Psoas muscle (tissue), 7 donors: ENCODE measurements at regions not wholly inside any gene's neighbourhood (a gene's known extent, or its start where the extent isn't known, plus 50 kb on each side); places are given as distances from the start of the nearest gene placed in this dataset.

Experiments
- ATAC-seq, 4 donors: fragments of 200-7000 bp; cut with Tn5 transposase; one replicate each; pipeline ENCODE4 v1.9.1; 2020; ENCODE audit warnings: moderate library complexity in 3 of 4, mild to moderate bottlenecking in 2 of 4
- DNase-seq, 2 donors: peaks; one replicate each; pipeline ENCODE4 v3.0.0-alpha.2; 2020
- H3K27ac ChIP-seq: fragments of 200-600 bp; one replicate; pipeline ENCODE4 v1.8.0; 2022
- H3K27me3 ChIP-seq, 3 donors: fragments of 200-600 bp in 1 of 3; one replicate each; pipeline versions ENCODE4 v1.6.1 to v1.8.0; 2013 to 2022; ENCODE audit warnings: low read length in 2 of 3, mild to moderate bottlenecking in 2 of 3, moderate library complexity in 1 of 3; ENCODE audit not compliant: insufficient read depth in 3 of 3
- H3K36me3 ChIP-seq, 2 donors: fragments of 200-600 bp in 1 of 2; one replicate each; pipeline versions ENCODE4 v1.6.1 to v1.8.0; 2013 to 2022; ENCODE audit warnings: low read depth in 1 of 2, mild to moderate bottlenecking in 1 of 2, moderate library complexity in 1 of 2; ENCODE audit not compliant: insufficient read depth in 1 of 2
- H3K4me1 ChIP-seq: fragments of 200-600 bp; one replicate; pipeline ENCODE4 v1.8.0; 2022
- H3K4me3 ChIP-seq: fragments of 200-600 bp; one replicate; pipeline ENCODE4 v1.8.0; 2022; ENCODE audit warnings: mild to moderate bottlenecking
- H3K9me3 ChIP-seq: fragments of 200-600 bp; one replicate; pipeline ENCODE4 v1.8.0; 2022
- CTCF ChIP-seq: fragments of 200-600 bp; IDR thresholded peaks from one replicate; pipeline ENCODE4 v1.8.0; 2022; ENCODE audit warnings: antibody characterized with exemption
- WGBS, 3 donors: extraction: QIAGEN DNeasy Blood & Tissue Kit; methylation state at CpG; one replicate each; pipeline versions ENCODE4 v1.1.6 to v1.1.7; 2013; 5-methylcytosine and 5-hydroxymethylcytosine counted together
- intact Hi-C, 2 donors: fragments of 100-400 bp; cut with DNase I; formaldehyde crosslinking; loops; one replicate each; pipeline versions ENCODE4 v1.11.0 to v1.14.2; 2022
- donor health status: healthy with polysubstance abuse.
- donor health status: DM: no; HTN: no; CAD: no; lungs with moderate emphysema.
- donor health status: Bipolar disorder and iron deficiency.
- donor health status: healthy.
- donor health status: DM: yes; HTN: yes; CAD: no.
- donor health status: DM: no; HTN: no; CAD: no.
- donor health status: DM: yes; HTN: yes; CAD: no.

GRCh38 chr11:109155291-109155690, 266.7 kb upstream of the C11orf87 start:
- Histone ChIP-seq H3K9me3 (no peaks in the 10 kb centered on the region), H3K27me3 (no peaks in the 10 kb centered on the region), H3K4me1 (no peaks in the 10 kb centered on the region), H3K4me3 (no peak overlapping the region), H3K27ac (no peak overlapping the region), H3K36me3 (no peaks in the 10 kb centered on the region)
- intact Hi-C loops = no loop called here
- no peak for DNase-seq
- no peak for TF ChIP-seq CTCF
- no peak for ATAC-seq

GRCh38 chr11:109165035-109165434, 257.0 kb upstream of the C11orf87 start:
- no peak overlapping the region for H3K4me3 ChIP-seq
- intact Hi-C loops = no loop called here
- H3K9me3 ChIP-seq = no peaks in the 10 kb centered on the region
- 87 to 93% (median 88%) methylated on average over 3 of the region's 3 CpGs for WGBS, 3 donors
- DNase-seq = no peak
- no peaks in the 10 kb centered on the region for H3K27me3 ChIP-seq
- H3K27ac ChIP-seq = no peak overlapping the region
- ATAC-seq = no peak
- H3K36me3 ChIP-seq = no peaks in the 10 kb centered on the region
- no peaks in the 10 kb centered on the region for H3K4me1 ChIP-seq
- no peak for TF ChIP-seq CTCF

- 89 to 93% (median 92%) methylated on average over 2 of the region's 2 CpGs for WGBS, 3 donors
- no peaks in the 10 kb centered on the region for H3K36me3 ChIP-seq
- no peaks in the 10 kb centered on the region for H3K27me3 ChIP-seq
- TF ChIP-seq CTCF = no peak
- H3K4me3 ChIP-seq = no peak overlapping the region
- DNase-seq (no peak), ATAC-seq (no peak)
- intact Hi-C loops = no loop called here
- H3K9me3 ChIP-seq = no peaks in the 10 kb centered on the region
- H3K4me1 ChIP-seq = no peaks in the 10 kb centered on the region
- H3K27ac ChIP-seq = no peak overlapping the region
These were observed 255.5 kb upstream of the C11orf87 start for GRCh38 chr11:109166441-109166840.

- DNase-seq (no peak), ATAC-seq (no peak)
- no peaks in the 10 kb centered on the region for H3K36me3 ChIP-seq
- H3K4me3 ChIP-seq = no peak overlapping the region
- no peaks in the 10 kb centered on the region for H3K4me1 ChIP-seq
- H3K27me3 ChIP-seq = no peaks in the 10 kb centered on the region
- no peaks in the 10 kb centered on the region for H3K9me3 ChIP-seq
- intact Hi-C loops = no loop called here
- no peak for TF ChIP-seq CTCF
- no peak overlapping the region for H3K27ac ChIP-seq
These were observed 248.5 kb upstream of the C11orf87 start for GRCh38 chr11:109173504-109173903.

GRCh38 chr11:109184376-109184775, 237.6 kb upstream of the C11orf87 start:
- DNase-seq (no peak), ATAC-seq (no peak)
- H3K4me1 ChIP-seq = no peaks in the 10 kb centered on the region
- no peak overlapping the region for H3K27ac ChIP-seq
- 87 to 100% (median 93%) methylated on average over 1 of the region's 1 CpG for WGBS, 3 donors
- no peak overlapping the region for H3K4me3 ChIP-seq
- no peaks in the 10 kb centered on the region for H3K9me3 ChIP-seq
- intact Hi-C loops = no loop called here
- no peak for TF ChIP-seq CTCF
- no peaks in the 10 kb centered on the region for H3K27me3 ChIP-seq
- H3K36me3 ChIP-seq = no peaks in the 10 kb centered on the region
